ENCODE measurements at regions not wholly inside any gene's neighbourhood (a gene's known extent, or its start where the extent isn't known, plus 50 kb on each side); places are given as distances from the start of the nearest gene placed in this dataset.

DNA sequence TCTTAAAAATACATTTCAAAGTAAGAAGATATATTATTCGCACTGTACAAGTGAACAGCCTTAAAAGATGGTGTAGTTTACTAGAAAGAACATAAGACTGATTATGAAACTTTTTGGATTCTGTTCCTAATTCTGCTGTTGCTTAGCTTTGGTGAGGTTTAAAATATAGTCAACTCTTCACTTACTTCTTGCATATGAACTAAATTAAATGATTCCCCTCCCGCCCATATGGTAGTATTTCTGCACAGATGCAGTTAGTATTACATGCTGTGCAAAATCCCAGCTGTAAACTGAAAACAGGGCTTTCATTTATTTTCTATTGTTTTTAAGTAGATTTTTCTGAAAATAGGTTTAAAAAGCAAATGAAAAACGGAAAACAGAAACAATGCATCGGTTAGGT lies 345.4 kb upstream of the NCAM2 start:
- DNase-seq (ENCODE audit: low spot score), result no peak

DNA sequence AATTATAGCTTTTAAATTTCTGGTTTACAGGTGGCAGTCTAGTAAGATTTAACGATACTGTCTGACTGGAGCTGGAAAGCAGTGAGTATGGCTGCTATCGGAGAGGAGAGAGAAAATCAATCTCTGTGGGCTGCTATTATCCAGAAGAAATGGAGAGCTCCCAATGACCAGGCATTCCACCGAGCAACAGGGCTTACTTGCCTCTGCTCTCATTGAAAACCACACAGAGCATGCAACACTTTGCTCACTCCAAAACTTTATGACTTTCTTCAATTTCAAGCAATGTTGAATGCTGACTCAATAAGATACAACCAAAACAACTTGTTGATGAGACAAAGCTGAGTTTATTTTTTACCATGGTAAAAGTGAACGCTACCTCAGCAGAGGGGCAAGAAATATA lies 337.0 kb upstream of the NCAM2 start:
- no peak for DNase-seq (ENCODE audit: low spot score)

GRCh38 chr21:20661745-20662422 lies 336.3 kb upstream of the NCAM2 start:
- DNase-seq (ENCODE audit: low spot score), result no peak

DNA sequence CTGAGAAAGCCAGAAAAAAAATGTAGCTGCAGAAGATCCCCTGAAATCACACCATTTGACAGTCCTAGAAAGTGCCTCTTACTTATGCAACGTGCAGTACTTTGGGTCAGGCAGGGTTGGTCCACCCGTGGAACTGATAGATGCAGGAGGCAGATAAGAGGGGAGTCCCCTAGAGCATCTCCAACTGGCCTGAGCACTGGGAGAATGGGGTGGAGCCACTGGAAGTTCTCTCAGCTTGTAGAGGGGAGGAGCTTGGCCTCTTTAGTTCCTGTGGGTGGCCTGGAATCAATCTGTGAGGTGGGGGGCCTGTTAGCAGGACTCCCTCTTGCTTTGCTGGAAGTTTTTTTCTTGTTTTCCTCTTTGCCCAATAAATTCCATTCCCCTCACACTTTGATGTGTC lies 335.7 kb upstream of the NCAM2 start:
- no peak for DNase-seq (ENCODE audit: low spot score)

DNA sequence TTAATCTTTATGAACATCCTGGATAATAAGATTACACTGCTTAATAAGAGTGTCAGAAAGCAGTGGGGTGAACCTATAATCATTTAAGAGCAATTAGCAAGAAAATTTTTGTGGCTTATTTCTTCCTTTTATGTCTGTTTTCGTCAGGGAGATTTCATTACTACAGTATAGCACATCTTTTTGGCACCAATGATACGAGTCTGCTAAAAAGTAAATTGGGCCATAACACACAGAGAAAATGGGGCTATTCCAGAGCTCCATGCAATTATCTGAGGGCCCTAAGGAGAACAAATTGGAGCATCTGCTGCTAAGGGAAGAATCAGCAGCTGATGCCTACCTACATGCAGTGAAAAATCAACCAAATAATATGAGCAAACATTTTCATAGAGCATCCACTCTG lies 330.3 kb upstream of the NCAM2 start:
- DNase-seq (ENCODE audit: low spot score), result no peak

DNA sequence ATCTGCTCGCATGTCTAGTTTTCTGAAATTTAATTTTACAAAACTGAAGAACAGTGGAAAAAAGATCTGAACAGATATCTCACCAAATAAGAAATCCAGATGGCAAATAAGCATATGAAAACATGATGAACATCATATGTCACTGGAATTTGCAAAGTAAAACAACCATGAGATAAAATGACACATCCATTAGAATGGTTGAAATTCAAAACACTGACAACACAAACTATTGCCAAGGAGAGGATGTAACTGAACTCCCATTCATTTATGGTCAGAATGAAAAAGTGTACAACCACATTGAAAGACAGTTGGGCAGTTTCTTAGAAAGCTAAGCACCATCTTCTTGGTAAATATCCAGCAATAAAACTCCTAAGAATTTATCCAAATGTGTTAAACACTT lies 312.7 kb upstream of the NCAM2 start:
- DNase-seq (ENCODE audit: low spot score), result no peak

GRCh38 chr21:20698585-20698984 lies 299.6 kb upstream of the NCAM2 start:
- no peak for DNase-seq (ENCODE audit: low spot score)

DNA sequence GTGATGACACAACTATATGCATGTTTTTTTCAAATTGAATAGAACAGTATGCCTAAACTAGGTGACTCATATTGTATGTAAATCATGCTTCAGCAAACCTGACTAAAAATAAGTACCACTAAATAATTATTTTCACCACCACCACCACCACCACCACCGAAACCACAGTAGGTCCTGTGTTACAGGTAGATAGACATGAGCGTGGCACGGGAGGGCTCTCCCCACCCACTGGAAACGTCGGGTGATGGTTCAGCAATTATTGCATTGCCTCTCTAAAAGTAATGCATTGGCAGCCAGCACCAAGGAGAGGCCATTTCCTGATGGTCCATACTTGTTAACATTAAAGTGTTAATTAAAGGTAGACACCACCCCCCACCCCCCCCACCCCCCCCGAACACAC lies 297.0 kb upstream of the NCAM2 start:
- no peak for DNase-seq (ENCODE audit: low spot score)

- DNase-seq (ENCODE audit: low spot score), result no peak
Measured at GRCh38 chr21:20703112-20703767, 295.0 kb upstream of the NCAM2 start.

GRCh38 chr21:20720623-20721022 lies 277.6 kb upstream of the NCAM2 start:
- no peak for DNase-seq (ENCODE audit: low spot score)

DNA sequence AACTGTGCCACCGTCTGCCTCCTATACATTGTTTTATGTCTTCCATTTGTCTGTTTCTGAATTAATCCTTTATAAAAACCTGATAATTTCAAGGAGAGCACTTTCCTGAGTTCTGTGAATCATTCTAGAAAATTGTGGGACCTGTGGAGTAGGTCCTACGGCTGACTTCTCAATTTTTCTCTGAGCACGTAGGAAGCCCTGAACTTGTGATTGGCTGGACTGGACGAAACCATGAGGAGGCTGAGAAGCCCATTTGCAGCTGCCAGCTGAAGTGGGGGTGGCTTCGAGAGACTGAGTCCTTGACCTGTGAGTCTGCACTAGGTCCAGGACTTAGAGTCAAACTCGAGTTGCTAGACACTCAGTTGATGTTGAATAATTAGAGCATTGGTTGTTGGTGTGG lies 277.1 kb upstream of the NCAM2 start:
- DNase-seq (ENCODE audit: low spot score), result no peak

DNA sequence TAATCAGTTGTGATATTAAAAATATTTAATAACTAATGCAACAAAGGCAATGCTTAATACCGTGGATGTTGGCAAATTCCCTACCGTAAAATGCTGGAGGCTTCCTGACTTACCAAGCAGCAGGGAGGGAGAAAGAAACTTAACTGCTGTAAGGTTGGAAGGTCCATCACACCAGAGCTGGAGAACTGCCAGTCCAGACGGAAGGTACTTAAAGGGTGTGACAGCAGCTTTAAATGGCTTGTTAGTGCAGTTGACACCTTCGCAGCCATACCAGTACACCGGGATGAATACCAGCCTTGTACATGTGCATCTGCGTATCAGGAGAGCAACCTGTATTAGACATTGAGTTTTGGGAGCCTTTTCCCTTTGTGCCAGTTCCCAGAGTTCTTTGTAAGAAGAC lies 269.5 kb upstream of the NCAM2 start:
- no peak for DNase-seq (ENCODE audit: low spot score)

DNA sequence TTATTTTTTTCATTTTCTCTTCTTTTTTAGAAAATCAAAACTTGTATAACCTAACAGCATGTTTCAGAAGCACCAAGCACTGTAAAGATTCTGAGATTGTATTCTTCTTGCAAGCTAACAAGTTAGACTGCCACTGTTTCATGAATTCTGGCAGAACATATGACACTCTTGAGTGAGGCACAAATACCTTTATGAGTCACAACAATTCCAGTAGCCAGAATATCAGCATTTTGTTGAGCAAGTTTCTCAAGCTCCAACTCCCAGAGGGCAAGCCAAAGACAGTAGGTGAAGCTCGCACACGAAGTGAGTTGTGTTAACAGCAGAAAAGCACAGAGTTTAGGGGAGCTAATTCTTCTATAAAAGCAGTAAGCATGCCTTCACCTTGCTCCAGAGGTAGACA lies 268.8 kb upstream of the NCAM2 start:
- DNase-seq (ENCODE audit: low spot score), result no peak

DNA sequence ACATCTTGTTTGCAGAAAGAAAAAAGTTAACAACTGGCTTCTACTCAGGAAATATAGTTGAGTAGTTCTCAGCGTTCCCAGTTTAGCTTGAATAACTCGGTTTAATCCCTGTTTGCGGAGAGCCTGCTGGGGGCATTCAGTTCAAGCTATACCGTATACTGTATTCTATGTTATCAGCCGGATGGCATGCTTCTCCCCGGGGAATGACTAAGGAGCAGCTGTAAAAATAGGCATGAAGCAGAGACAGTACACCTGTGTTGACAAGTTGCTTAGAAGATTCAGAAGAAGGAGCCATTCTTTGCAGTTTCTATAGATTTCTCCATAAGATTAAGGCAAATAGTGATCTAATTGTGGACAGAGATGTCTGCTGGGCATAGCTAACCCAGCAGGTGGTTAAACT lies 267.8 kb upstream of the NCAM2 start:
- no peak for DNase-seq (ENCODE audit: low spot score)

GRCh38 chr21:20735257-20735656 lies 263.0 kb upstream of the NCAM2 start:
- no peak for DNase-seq (ENCODE audit: low spot score)

GRCh38 chr21:20737227-20737913 lies 260.8 kb upstream of the NCAM2 start:
- no peak for DNase-seq (ENCODE audit: low spot score)

- no peak for DNase-seq (ENCODE audit: low spot score)
Measured at GRCh38 chr21:20739421-20739820, 258.8 kb upstream of the NCAM2 start.

DNA sequence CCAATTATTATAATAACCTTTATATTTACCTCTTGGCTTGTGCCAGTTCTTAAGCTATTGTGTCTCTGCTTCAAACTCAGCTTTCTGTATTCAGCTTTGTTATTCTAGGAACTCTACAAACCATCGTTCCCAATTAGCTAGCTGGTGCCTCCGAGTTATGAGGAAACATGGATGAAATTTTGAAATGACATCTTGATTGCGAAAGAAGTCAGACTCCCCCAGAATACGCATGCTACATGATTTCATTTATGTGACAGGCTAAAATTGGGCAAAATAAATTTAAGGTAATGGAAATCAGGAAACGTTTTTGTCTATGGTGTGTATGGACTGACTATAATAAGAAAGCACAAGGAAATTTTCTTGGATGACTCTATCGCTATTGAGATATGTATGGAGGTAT lies 256.8 kb upstream of the NCAM2 start:
- no peak for DNase-seq (ENCODE audit: low spot score)

DNA sequence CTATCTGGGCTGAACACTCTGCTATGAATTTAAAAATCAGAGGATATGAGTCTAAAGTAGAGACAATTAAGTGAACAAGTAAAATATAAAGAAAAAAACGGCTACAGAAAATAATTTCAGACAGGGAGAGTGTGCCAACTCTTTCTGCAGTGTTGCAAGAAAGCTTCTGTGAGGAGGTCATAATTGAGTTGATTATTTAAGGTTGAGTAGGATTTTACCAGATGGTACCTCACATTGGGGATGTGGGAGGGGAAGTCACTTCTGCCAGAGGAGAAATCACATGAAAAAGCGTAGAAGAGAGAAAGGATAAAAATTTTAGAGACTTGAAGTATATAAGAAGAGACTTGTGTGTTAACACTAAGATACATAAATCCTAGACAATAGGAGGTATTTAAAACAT lies 238.0 kb upstream of the NCAM2 start:
- no peak for DNase-seq (ENCODE audit: low spot score)

DNA sequence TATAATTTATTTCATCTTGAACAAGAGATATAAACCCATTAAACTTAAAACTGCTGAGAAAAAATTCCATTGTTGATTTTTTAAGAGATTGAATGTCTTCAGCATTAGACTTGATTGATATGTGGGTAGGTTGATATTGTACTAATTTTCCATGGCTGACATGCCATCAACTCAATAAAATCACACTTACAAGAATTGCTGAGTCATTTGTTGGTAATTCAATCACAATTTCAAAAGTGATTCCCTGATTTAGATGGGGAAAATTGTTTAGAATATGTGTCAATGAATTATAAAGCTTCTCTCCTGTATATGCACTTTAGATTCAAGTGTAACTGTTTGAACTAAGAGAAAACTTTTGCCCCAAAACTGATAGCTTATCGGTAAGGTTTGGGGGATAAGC lies 223.5 kb upstream of the NCAM2 start:
- no peak for DNase-seq (ENCODE audit: low spot score)

- no peak for DNase-seq (ENCODE audit: low spot score)
Measured at GRCh38 chr21:20779321-20779720, 218.9 kb upstream of the NCAM2 start.

DNA sequence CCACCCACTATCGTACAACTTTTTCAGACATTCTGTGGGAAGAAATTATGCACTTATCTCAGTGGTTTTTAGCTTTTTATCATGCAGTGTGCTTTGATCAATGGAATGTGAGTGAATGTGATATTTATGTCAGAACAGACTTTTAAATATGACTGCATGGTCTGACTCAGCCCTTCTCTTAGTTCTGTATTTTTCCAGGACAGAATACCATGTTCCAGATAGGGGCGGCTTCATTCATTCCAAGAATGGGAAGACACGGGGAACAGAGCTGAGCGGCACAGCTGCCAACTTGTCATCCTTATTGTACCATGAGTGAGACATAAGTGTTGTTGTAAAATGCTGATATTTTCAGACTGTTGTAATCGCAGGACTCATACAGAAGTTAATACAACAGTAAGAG lies 214.6 kb upstream of the NCAM2 start:
- no peak for DNase-seq (ENCODE audit: low spot score)

DNA sequence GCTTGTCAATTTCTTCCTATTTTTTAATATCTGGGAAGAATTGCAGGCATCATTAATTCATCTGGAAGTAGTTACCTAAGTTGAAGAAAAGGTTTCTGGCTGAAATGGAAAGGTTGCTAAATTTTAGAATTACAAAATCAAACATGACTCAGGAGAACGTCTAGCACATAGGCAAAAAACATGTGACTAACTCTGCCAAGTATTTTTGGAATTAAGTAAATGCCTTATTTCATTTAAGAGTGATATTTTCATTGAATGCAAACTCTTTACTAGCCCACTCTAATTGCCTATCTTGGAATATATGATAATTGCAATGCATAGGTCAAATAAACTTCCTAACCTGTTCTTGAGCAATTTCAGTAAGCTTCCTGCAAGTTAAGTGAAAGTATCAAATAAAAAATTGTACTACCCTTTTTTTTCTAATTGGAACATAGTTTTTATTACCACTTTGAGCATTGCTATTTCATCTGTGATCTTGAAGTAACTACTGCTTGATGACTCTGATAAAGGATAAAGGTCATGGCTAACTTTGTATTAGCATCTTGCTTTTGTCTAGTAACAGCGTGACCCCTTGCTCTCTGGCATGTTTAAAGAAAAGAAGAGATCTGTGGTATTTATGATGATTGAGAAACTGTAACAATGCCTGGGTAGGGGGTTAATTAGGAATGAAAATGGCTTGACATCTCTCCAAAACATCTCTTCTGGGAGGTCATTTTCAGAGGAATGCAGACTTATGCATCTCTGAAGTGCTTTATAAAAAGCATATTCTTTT lies 208.3 kb upstream of the NCAM2 start:
- DNase-seq (ENCODE audit: low spot score), result no peak
